BJ (cell line): ENCODE measurements at regions not wholly inside any gene's neighbourhood (a gene's known extent, or its start where the extent isn't known, plus 50 kb on each side); places are given as distances from the start of the nearest gene placed in this dataset.

Source experiments
- CTCF ChIA-PET: fragments of 350-600 bp; formaldehyde crosslinking; extraction: SDS; loops from one replicate; lab custom pipeline; 2021; ENCODE audit warnings: antibody characterized with exemption, inconsistent platforms; lab: Yijun Ruan, JAX
- POLR2A ChIA-PET: fragments of 300-600 bp; sonication (Branson Sonifier 250); formaldehyde crosslinking; extraction: SDS; loops from one replicate; lab custom pipeline; 2021; ENCODE audit warnings: antibody characterized with exemption; lab: Charles Lee
- DNase-seq: peaks from one replicate; pipeline ENCODE4 v3.0.0-alpha.2; 2011; ENCODE audit warnings: low read depth
- H3K27me3 ChIP-seq: 2 replicates; pipeline ENCODE4 v1.6.0; 2011; ENCODE audit warnings: low read length; ENCODE audit not compliant: control insufficient read depth, insufficient read depth
- H3K36me3 ChIP-seq: 2 replicates; pipeline ENCODE4 v1.5.1; 2011; ENCODE audit warnings: low read length; ENCODE audit not compliant: control insufficient read depth, insufficient read depth
- H3K4me3 ChIP-seq: 2 replicates; pipeline ENCODE4 v1.5.1; 2011; ENCODE audit warnings: low read depth, mild to moderate bottlenecking, control low read depth, low read length
- CTCF ChIP-seq: IDR thresholded peaks from 2 replicates; pipeline ENCODE4 v1.5.1; 2011; ENCODE audit warnings: low read depth, mild to moderate bottlenecking, control low read depth, inconsistent platforms, low read length, moderate library complexity; ENCODE audit not compliant: insufficient read depth

- POLR2A ChIA-PET, result no interaction called here
- H3K36me3 ChIP-seq, result no peaks in the 10 kb centered on the region
- CTCF ChIA-PET, result no interaction called here
- DNase-seq, result no peak
- H3K27me3 ChIP-seq, result no peaks in the 10 kb centered on the region
- no peak for TF ChIP-seq CTCF
- H3K4me3 ChIP-seq, result no peak overlapping the region
Observed at GRCh38 chr1:5093042-5093441, 438.6 kb downstream of the AJAP1 start.

- no peaks in the 10 kb centered on the region for H3K36me3 ChIP-seq
- ChIA-PET CTCF (no interaction called here), POLR2A (no interaction called here)
- H3K4me3 ChIP-seq, result no peak overlapping the region
- TF ChIP-seq CTCF, result no peak
- no peak for DNase-seq
- no peaks in the 10 kb centered on the region for H3K27me3 ChIP-seq
Observed at GRCh38 chr1:5084676-5085075, 430.3 kb downstream of the AJAP1 start.

GRCh38 chr1:5067246-5067645 is 412.8 kb downstream of the AJAP1 start:
- CTCF ChIA-PET, result no interaction called here
- no peak for DNase-seq
- POLR2A ChIA-PET, result no interaction called here
- Histone ChIP-seq H3K4me3 (no peak overlapping the region), H3K36me3 (no peaks in the 10 kb centered on the region), H3K27me3 (no peaks in the 10 kb centered on the region)
- no peak for TF ChIP-seq CTCF

- no peak for TF ChIP-seq CTCF
- no peak for DNase-seq
- H3K36me3 ChIP-seq, result no peaks in the 10 kb centered on the region
- no peak overlapping the region for H3K4me3 ChIP-seq
- no peaks in the 10 kb centered on the region for H3K27me3 ChIP-seq
- ChIA-PET CTCF (no interaction called here), POLR2A (no interaction called here)
Observed at GRCh38 chr1:5053744-5054143, 399.3 kb downstream of the AJAP1 start.

- CTCF ChIA-PET, result interaction anchor here (0.7 kb wide), 1 partner anchor 12 kb away, joined by 3 read pairs; no protein-coding TSS in a partner anchor
- TF ChIP-seq CTCF, result no peak
- DNase-seq, result no peak
- POLR2A ChIA-PET, result no interaction called here
- Histone ChIP-seq H3K4me3 (no peak overlapping the region), H3K27me3 (no peaks in the 10 kb centered on the region), H3K36me3 (no peaks in the 10 kb centered on the region)
Observed at GRCh38 chr1:5029136-5029535, 374.7 kb downstream of the AJAP1 start.
